ENCODE measurements at regions not wholly inside any gene's neighbourhood (a gene's known extent, or its start where the extent isn't known, plus 50 kb on each side); places are given as distances from the start of the nearest gene placed in this dataset.

- DNase-seq (ENCODE audit: low read depth, low spot score), result no peak
Measured at GRCh38 chr10:3625959-3626751, 158.9 kb downstream of the KLF6 start.

- no peak for DNase-seq (ENCODE audit: low read depth, low spot score)
Measured at GRCh38 chr10:3624367-3624766, 160.6 kb downstream of the KLF6 start.

- no peak for DNase-seq (ENCODE audit: low read depth, low spot score)
Measured at GRCh38 chr10:3623746-3624145, 161.3 kb downstream of the KLF6 start.

- DNase-seq (ENCODE audit: low read depth, low spot score), result no peak
Measured at GRCh38 chr10:3622845-3623621, 162.0 kb downstream of the KLF6 start.

- no peak for DNase-seq (ENCODE audit: low read depth, low spot score)
Measured at GRCh38 chr10:3622427-3622826, 162.6 kb downstream of the KLF6 start.

- no peak for DNase-seq (ENCODE audit: low read depth, low spot score)
Measured at GRCh38 chr10:3620818-3621217, 164.2 kb downstream of the KLF6 start.

- no peak for DNase-seq (ENCODE audit: low read depth, low spot score)
Measured at GRCh38 chr10:3619241-3619640, 165.8 kb downstream of the KLF6 start.

GRCh38 chr10:3616880-3617279 lies 168.1 kb downstream of the KLF6 start:
- no peak for DNase-seq (ENCODE audit: low read depth, low spot score)

GRCh38 chr10:3613318-3613717 lies 171.7 kb downstream of the KLF6 start:
- DNase-seq (ENCODE audit: low read depth, low spot score), result no peak

- no peak for DNase-seq (ENCODE audit: low read depth, low spot score)
Measured at GRCh38 chr10:3612183-3613001, 172.6 kb downstream of the KLF6 start.

GRCh38 chr10:3606309-3606708 lies 178.7 kb downstream of the KLF6 start:
- no peak for DNase-seq (ENCODE audit: low read depth, low spot score)

- no peak for DNase-seq (ENCODE audit: low read depth, low spot score)
Measured at GRCh38 chr10:3605882-3606281, 179.1 kb downstream of the KLF6 start.

GRCh38 chr10:3595736-3596135 lies 189.3 kb downstream of the KLF6 start:
- DNase-seq (ENCODE audit: low read depth, low spot score), result no peak

GRCh38 chr10:3593611-3594010 lies 191.4 kb downstream of the KLF6 start:
- no peak for DNase-seq (ENCODE audit: low read depth, low spot score)

- no peak for DNase-seq (ENCODE audit: low read depth, low spot score)
Measured at GRCh38 chr10:3592424-3592823, 192.6 kb downstream of the KLF6 start.

- DNase-seq (ENCODE audit: low read depth, low spot score), result no peak
Measured at GRCh38 chr10:3588816-3589215, 196.2 kb downstream of the KLF6 start.

GRCh38 chr10:3588346-3588745 lies 196.7 kb downstream of the KLF6 start:
- no peak for DNase-seq (ENCODE audit: low read depth, low spot score)

- DNase-seq (ENCODE audit: low read depth, low spot score), result no peak
Measured at GRCh38 chr10:3584926-3585784, 199.9 kb downstream of the KLF6 start.

GRCh38 chr10:3580565-3580964 lies 204.4 kb downstream of the KLF6 start:
- no peak for DNase-seq (ENCODE audit: low read depth, low spot score)

GRCh38 chr10:3579845-3580244 lies 205.2 kb downstream of the KLF6 start:
- DNase-seq (ENCODE audit: low read depth, low spot score), result no peak

- DNase-seq (ENCODE audit: low read depth, low spot score), result no peak
Measured at GRCh38 chr10:3578682-3579081, 206.3 kb downstream of the KLF6 start.

Data from activated CD4-positive, CD25-positive, alpha-beta regulatory T cell treated with anti-CD3 and anti-CD28 coated beads, Interleukin-2, amount 50 U/mL, for 16 hours (primary cell).